Hypothalamus (tissue), 51 donors: ENCODE measurements at regions not wholly inside any gene's neighbourhood (a gene's known extent, or its start where the extent isn't known, plus 50 kb on each side); places are given as distances from the start of the nearest gene placed in this dataset.

Experiments used
- DNase-seq, 51 donors: peaks; one replicate each; lab custom pipeline; 2025; lab: John Stamatoyannopoulos, UW

DNA sequence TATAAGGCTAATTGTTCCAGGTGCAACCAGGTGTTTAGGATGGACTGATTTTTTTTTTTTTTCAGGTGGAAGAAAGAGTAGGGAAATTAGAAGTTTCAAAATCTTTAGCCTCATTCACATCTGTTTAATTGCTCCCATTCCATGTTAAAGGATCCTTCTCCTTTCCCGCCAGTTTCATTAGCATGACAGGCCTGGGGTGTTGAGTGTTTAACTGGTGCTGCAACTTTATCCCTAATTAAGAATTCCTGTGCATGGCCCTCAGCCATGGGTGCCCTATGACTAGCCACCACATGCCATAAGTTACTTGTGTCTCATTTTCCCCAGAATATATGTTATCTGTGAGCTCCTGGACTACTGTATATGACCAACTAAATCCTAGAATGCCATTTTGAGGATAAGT is 501.4 kb downstream of the NSUN3 start:
- DNase-seq: no peak

GRCh38 chr3:94568041-94568440 is 505.2 kb downstream of the NSUN3 start:
- no peak for DNase-seq

- no peak for DNase-seq
These were observed 510.5 kb downstream of the NSUN3 start for GRCh38 chr3:94573337-94573736.

DNA sequence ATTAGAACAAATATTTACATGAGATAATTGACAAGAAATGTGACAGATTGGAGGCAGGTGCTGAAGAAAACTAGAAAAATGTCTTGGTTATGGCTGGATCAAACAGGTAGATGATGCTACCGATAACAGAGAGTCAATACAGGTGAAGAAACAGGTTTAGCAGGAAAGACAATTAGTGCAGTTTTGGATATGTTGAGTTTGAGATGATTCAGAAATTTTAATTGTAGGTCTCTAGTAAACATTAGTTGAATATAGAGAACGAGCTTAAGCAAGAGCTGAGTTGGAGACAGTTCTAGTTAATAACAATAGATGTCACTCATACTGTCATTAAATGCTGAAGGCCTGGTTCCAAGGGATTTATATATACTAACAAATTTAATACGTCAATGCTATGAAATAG is 524.4 kb downstream of the NSUN3 start:
- no peak for DNase-seq

DNA sequence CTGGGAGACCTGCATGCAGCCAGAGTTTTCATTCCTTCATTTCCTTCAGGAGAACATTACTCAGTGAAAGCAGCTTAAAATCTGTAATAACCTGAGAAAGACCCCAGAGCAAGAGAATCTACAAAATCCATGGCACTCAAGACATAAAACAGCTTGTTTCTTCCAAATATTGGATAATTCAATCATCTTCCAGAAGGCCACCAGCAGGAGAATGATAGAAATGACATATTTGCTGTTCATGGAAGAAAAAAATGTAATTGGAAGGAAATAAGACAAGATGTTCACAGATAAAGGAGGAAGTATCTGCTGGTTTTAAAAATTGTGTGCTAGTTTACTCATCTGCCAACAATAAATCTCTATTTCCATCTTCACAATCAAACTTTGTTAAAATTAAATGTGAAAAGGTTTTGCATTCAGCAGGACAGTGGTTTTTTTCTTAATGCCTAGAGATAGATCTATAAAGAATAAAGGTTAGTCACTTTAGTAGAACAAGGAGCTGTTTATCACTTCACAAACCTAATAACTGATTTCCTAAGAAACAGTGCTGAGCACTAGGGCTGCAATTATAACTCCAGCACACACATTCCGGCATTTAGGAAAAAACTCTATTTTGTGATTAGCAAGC is 530.8 kb downstream of the NSUN3 start:
- DNase-seq: no peak

- no peak for DNase-seq
These were observed 533.3 kb downstream of the NSUN3 start for GRCh38 chr3:94596141-94596540.

- no peak for DNase-seq
These were observed 534.2 kb downstream of the NSUN3 start for GRCh38 chr3:94596887-94597566.

GRCh38 chr3:94607778-94608177 is 544.9 kb downstream of the NSUN3 start:
- DNase-seq: no peak

- no peak for DNase-seq
These were observed 547.0 kb downstream of the NSUN3 start for GRCh38 chr3:94609908-94610307.

DNA sequence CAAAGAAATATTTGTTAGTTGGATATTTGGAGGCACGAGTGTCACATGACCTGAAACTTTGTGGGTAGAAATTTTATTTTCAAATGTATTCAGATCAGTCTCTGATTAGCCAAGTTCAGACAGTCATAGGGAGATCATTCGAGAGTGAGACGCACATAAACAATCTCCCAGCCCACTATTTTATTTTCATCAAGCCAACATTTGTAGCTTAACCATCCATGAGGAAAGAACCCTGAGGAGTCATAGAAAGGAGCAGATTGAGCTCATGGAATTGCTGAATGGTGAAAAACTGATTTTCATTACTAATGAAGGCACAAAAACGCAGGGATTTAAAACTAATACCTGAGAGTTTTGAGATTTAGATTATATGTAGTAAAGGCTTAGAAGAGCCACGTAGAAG is 548.7 kb downstream of the NSUN3 start:
- DNase-seq: no peak

- DNase-seq: no peak
These were observed 549.8 kb downstream of the NSUN3 start for GRCh38 chr3:94612631-94613030.

GRCh38 chr3:94614192-94614591 is 551.3 kb downstream of the NSUN3 start:
- DNase-seq: no peak

- no peak for DNase-seq
These were observed 552.6 kb downstream of the NSUN3 start for GRCh38 chr3:94615275-94616065.

DNA sequence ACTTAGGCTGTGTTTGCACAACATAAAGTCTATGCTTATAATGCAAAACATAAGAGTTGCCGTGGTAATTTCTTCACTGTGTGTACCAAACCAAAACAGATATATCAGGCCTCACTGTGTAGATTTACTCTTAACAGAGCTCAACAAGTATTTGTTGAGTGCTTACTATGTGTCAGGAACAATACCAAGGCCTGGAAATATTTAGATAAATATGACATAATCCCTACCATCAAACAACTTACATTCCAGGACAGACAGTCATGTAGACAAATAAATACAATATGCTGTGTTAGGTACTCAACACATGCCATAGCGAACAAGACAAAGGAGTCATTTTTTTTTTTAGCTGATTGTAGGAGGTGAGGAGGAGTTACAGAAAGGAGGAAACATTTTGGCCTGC is 554.0 kb downstream of the NSUN3 start:
- DNase-seq: no peak

DNA sequence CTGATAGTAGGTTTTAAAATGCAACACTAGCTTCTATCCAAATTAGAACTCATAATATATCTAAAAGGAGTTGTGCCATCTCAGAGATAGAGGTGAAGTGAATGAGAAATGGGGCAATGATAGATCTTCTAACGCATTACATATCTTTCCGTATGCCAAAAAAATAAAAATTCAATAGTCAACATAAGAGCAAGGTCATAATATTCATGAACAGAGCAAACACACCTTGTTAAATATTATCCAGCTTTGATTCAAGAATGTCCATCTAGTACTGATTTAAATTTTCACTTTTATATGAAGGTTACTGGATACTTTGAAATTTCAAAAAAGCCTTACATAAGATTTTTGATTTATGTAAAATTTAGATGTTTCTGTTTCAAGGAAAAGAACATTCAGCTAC is 554.5 kb downstream of the NSUN3 start:
- DNase-seq: no peak

- DNase-seq: no peak
These were observed 556.8 kb downstream of the NSUN3 start for GRCh38 chr3:94619643-94620042.

DNA sequence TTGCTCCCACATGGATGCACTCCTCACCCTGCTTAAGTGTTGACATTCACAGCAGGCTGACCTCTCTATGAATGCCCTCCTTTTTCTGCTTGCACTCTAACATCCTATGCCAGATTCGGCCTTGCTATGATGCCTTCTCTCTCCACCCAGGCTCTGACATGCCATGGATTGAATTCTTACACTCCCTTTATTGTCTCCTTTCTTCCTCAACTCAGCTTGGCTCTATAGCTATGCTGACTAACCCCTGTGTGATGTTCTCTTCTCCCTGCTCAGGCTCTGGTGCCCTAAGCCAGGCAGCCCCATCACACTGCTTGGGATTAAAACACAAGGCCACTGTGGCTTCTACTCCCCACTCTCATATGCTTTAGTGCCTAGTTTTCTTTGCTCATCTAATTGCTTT is 563.7 kb downstream of the NSUN3 start:
- no peak for DNase-seq

GRCh38 chr3:94627689-94628088 is 564.8 kb downstream of the NSUN3 start:
- no peak for DNase-seq

DNA sequence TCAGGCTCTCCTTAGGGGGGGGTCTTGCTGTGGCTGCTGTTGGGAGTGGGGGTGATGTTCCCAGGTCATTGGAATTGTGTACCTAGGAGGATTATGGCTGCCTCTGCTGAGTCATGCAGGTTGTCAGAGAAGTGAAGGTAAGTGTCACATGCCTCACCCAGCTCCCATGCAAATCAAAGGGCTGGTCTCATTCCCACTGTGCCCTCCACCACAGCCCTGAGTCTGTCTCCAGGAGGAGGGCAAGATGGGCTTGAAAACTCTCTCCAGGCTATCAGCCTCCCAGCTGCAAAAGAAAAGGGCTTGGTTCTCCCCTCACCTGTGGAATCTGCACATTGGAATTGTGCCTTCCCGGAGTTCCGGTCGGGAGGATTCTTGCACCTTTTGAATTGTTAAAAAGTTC is 580.5 kb downstream of the NSUN3 start:
- no peak for DNase-seq

DNA sequence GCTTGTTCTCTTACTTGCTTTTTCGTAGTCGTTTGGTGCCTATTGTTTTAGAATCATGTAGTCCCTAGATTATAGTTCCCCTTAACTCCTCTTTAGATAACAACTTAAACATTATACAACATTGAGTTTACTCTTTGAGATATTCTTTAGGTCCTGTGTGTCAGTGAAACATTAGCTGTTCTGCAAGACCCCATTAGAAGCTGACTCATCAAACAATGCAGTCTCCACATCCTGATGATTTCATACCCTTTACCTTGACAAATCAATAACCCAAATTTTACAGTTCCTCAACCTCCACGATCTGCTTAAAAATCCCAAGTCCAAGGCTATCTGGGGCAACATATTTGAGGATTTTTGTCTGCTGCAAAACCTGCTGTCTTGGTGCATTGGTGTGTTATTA is 582.9 kb downstream of the NSUN3 start:
- no peak for DNase-seq

DNA sequence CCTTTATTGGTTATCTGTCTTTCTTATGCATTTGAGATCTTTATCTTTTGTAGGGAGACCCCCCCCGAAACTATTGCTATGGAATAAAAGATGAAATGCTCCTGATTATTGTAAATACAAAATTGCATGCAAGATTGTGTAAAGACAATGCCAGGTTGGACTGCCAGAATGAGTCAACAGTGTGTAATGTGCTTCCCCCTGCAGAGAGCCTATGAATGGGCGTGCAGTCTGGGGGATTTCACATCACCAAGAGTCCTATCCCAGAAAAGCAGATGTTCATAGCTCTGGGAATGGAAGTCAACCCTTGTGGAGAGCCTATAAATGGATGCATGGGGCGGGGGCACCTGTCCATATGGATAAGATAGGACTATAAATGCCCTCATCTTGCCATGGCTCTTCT is 584.3 kb downstream of the NSUN3 start:
- no peak for DNase-seq
